AG04450 (cell line): ENCODE measurements at regions not wholly inside any gene's neighbourhood (a gene's known extent, or its start where the extent isn't known, plus 50 kb on each side); places are given as distances from the start of the nearest gene placed in this dataset.

Experiments used
- CTCF ChIA-PET: fragments of 300-600, 350-600 bp; formaldehyde crosslinking; extraction: SDS; loops from one replicate; lab custom pipeline; 2022; ENCODE audit warnings: antibody characterized with exemption, inconsistent platforms; lab: Charles Lee
- POLR2A ChIA-PET: fragments of 350-600 bp; formaldehyde crosslinking; extraction: SDS; loops from one replicate; lab custom pipeline; 2021; ENCODE audit warnings: antibody characterized with exemption, inconsistent platforms; lab: Yijun Ruan, JAX
- DNase-seq: peaks from one replicate; pipeline ENCODE4 v3.0.0-alpha.2; 2011; ENCODE audit warnings: low read depth, low spot score
- H3K27ac ChIP-seq: one replicate; pipeline ENCODE4 v1.5.1; 2012; ENCODE audit warnings: low read depth, low read length, control low read depth
- H3K27me3 ChIP-seq: one replicate; pipeline ENCODE4 v1.6.0; 2012; ENCODE audit warnings: low read length; ENCODE audit not compliant: control insufficient read depth, insufficient read depth
- H3K4me3 ChIP-seq: 2 replicates; pipeline ENCODE4 v1.5.1; 2011; ENCODE audit warnings: mild to moderate bottlenecking, low read depth, low read length, control low read depth
- H3K9me3 ChIP-seq: 2 replicates; pipeline ENCODE4 v1.5.1; 2012; ENCODE audit warnings: low read length; ENCODE audit not compliant: control insufficient read depth, insufficient read depth
- CTCF ChIP-seq: IDR thresholded peaks from 2 replicates; pipeline ENCODE4 v1.5.1; 2011; ENCODE audit warnings: low read depth, low read length, control low read depth, inconsistent platforms

GRCh38 chr14:29278301-29279263 is 512.0 kb downstream of the FOXG1 start:
- DNase-seq = no peak
- no peak for TF ChIP-seq CTCF
- CTCF ChIA-PET = interaction anchor here (0.6 to 1.4 kb wide), 2 partner anchors 24 to 992 kb away, joined by 3 to 4 read pairs; no protein-coding TSS in a partner anchor
- POLR2A ChIA-PET = interaction anchor here (0.7 kb wide), 1 partner anchor 83 kb away, joined by 3 read pairs; no protein-coding TSS in a partner anchor
- Histone ChIP-seq H3K27me3 (no peaks in the 10 kb centered on the region), H3K27ac (no peak overlapping the region), H3K4me3 (no peak overlapping the region), H3K9me3 (no peaks in the 10 kb centered on the region)

GRCh38 chr14:29282169-29282568 is 515.6 kb downstream of the FOXG1 start:
- peak; percentile 6 for DNase-seq
- no peaks in the 10 kb centered on the region for H3K9me3 ChIP-seq
- no peaks in the 10 kb centered on the region for H3K27me3 ChIP-seq
- ChIA-PET POLR2A (no interaction called here), CTCF (no interaction called here)
- H3K4me3 ChIP-seq = no peak overlapping the region
- no peak overlapping the region for H3K27ac ChIP-seq
- TF ChIP-seq CTCF = no peak

- Histone ChIP-seq H3K4me3 (no peak overlapping the region), H3K9me3 (peaks cover 7% of the 10 kb centered on the region), H3K27me3 (no peaks in the 10 kb centered on the region), H3K27ac (no peak overlapping the region)
- TF ChIP-seq CTCF = no peak
- ChIA-PET POLR2A (no interaction called here), CTCF (no interaction called here)
- DNase-seq = no peak
These were observed 523.9 kb downstream of the FOXG1 start for GRCh38 chr14:29290441-29290840.

- ChIA-PET CTCF (no interaction called here), POLR2A (no interaction called here)
- H3K9me3 ChIP-seq = peaks cover 5% of the 10 kb centered on the region
- no peak for TF ChIP-seq CTCF
- no peak overlapping the region for H3K27ac ChIP-seq
- H3K27me3 ChIP-seq = no peaks in the 10 kb centered on the region
- H3K4me3 ChIP-seq = no peak overlapping the region
- no peak for DNase-seq
These were observed 532.8 kb downstream of the FOXG1 start for GRCh38 chr14:29299372-29299771.

GRCh38 chr14:29301571-29301970 is 535.0 kb downstream of the FOXG1 start:
- no peak overlapping the region for H3K4me3 ChIP-seq
- DNase-seq = no peak
- ChIA-PET POLR2A (no interaction called here), CTCF (no interaction called here)
- no peaks in the 10 kb centered on the region for H3K9me3 ChIP-seq
- no peak overlapping the region for H3K27ac ChIP-seq
- no peaks in the 10 kb centered on the region for H3K27me3 ChIP-seq
- no peak for TF ChIP-seq CTCF
